H1 (cell line): ENCODE measurements at regions not wholly inside any gene's neighbourhood (a gene's known extent, or its start where the extent isn't known, plus 50 kb on each side); places are given as distances from the start of the nearest gene placed in this dataset.

Source experiments
- CTCF ChIA-PET: fragments of 300-600 bp; sonication (Branson Sonifier 250); formaldehyde crosslinking; loops from one replicate; lab custom pipeline; 2021; ENCODE audit not compliant: partially characterized antibody; lab: Charles Lee
- POLR2A ChIA-PET: fragments of 300-600 bp; sonication (Branson Sonifier 250); formaldehyde crosslinking; loops from one replicate; lab custom pipeline; 2021; ENCODE audit warnings: inconsistent platforms; ENCODE audit not compliant: partially characterized antibody; lab: Charles Lee
- DNase-seq, 2 experiments: peaks; one replicate each; pipeline versions ENCODE4 v3.0.0 to v3.0.0-alpha.2; 2010 to 2022; ENCODE audit warnings: low spot score in 2 of 2, low read depth in 1 of 2, mixed read lengths in 1 of 2
- FAIRE-seq: peaks from 2 replicates; lab custom pipeline; 2011; peaks lifted over from hg19 to GRCh38; lab: Jason Lieb, UNC
- H2AFZ ChIP-seq: 2 replicates; pipeline ENCODE4 v1.8.1; 2012; ENCODE audit warnings: low read length, inconsistent platforms
- H2AK5ac ChIP-seq: 2 replicates; pipeline ENCODE4 v1.6.1; 2013; ENCODE audit warnings: low read depth, low read length
- H2BK120ac ChIP-seq: replicated peaks from 2 replicates; pipeline ENCODE3; 2013; ENCODE audit warnings: low read depth, low read length, inconsistent platforms
- H2BK12ac ChIP-seq: 2 replicates; pipeline ENCODE4 v1.6.1; 2013; ENCODE audit warnings: low read depth, low read length
- H2BK15ac ChIP-seq: 2 replicates; pipeline ENCODE4 v1.6.1; 2013; ENCODE audit warnings: low read length
- H2BK20ac ChIP-seq: 2 replicates; pipeline ENCODE4 v1.6.1; 2013; ENCODE audit warnings: low read length
- H2BK5ac ChIP-seq: 2 replicates; pipeline ENCODE4 v1.6.1; 2013; ENCODE audit warnings: low read depth, low read length
- H3K14ac ChIP-seq: 2 replicates; pipeline ENCODE4 v1.6.1; 2013; ENCODE audit warnings: inconsistent platforms; ENCODE audit not compliant: insufficient read length
- H3K18ac ChIP-seq: 2 replicates; pipeline ENCODE4 v1.6.1; 2013; ENCODE audit warnings: low read length; ENCODE audit errors: extremely low read depth
- H3K23ac ChIP-seq: 2 replicates; pipeline ENCODE4 v1.6.1; 2013; ENCODE audit warnings: inconsistent platforms; ENCODE audit not compliant: insufficient read length
- H3K23me2 ChIP-seq: 2 replicates; pipeline ENCODE4 v1.6.1; 2013; ENCODE audit warnings: low read depth, low read length
- H3K27ac ChIP-seq: 2 replicates; pipeline ENCODE4 v1.6.1; 2011; ENCODE audit warnings: low read depth, low read length, inconsistent platforms
- H3K27me3 ChIP-seq, 4 experiments: replicated peaks in 1 of 4; 1 replicate in 1 of 4; 2 replicates in 3 of 4; pipeline versions ENCODE4 v1.6.1 to v1.8.1; 2011 to 2013; ENCODE audit warnings: low read length in 3 of 4, mild to moderate bottlenecking in 3 of 4, inconsistent platforms in 2 of 4, mixed read lengths in 2 of 4, moderate library complexity in 1 of 4; ENCODE audit not compliant: control insufficient read depth in 3 of 4, insufficient read depth in 3 of 4; ENCODE audit errors: extremely low read depth in 1 of 4
- H3K36me3 ChIP-seq, 4 experiments: 2 replicates each; pipeline versions ENCODE4 v1.6.1 to v1.8.1; 2011 to 2013; ENCODE audit warnings: mild to moderate bottlenecking in 4 of 4, low read length in 3 of 4, moderate library complexity in 2 of 4, control low read depth in 1 of 4, inconsistent platforms in 1 of 4; ENCODE audit not compliant: insufficient read depth in 4 of 4, control insufficient read depth in 2 of 4
- H3K4ac ChIP-seq: replicated peaks from 2 replicates; pipeline ENCODE3; 2013; ENCODE audit warnings: low read length, low read depth, mixed read lengths, inconsistent platforms; ENCODE audit not compliant: insufficient read length
- H3K4me1 ChIP-seq, 4 experiments: replicated peaks in 1 of 4; 1 replicate in 1 of 4; 2 replicates in 3 of 4; pipeline versions ENCODE4 v1.6.1 to v1.8.1; 2011 to 2013; ENCODE audit warnings: low read length in 3 of 4, inconsistent platforms in 2 of 4, mixed read lengths in 1 of 4; ENCODE audit not compliant: insufficient read depth in 4 of 4, control insufficient read depth in 3 of 4
- H3K4me2 ChIP-seq, 2 experiments: 2 replicates each; pipeline versions ENCODE4 v1.6.1 to v1.8.1; 2011 to 2013; ENCODE audit warnings: low read depth in 2 of 2, low read length in 2 of 2, control low read depth in 1 of 2, inconsistent platforms in 1 of 2, mild to moderate bottlenecking in 1 of 2; ENCODE audit not compliant: insufficient read depth in 1 of 2
- H3K4me3 ChIP-seq, 4 experiments: fragments of 200-600, 300-600 bp in 1 of 4; sonication (generic), shearing (Covaris generic), sonication (Bioruptor Twin) in 1 of 4; 2 replicates each; pipeline versions ENCODE4 v1.5.1 to v1.8.1; 2011 to 2016; ENCODE audit warnings: low read length in 4 of 4, low read depth in 3 of 4, control low read depth in 2 of 4, inconsistent platforms in 2 of 4, mild to moderate bottlenecking in 2 of 4, mixed read lengths in 1 of 4, moderate library complexity in 1 of 4; ENCODE audit not compliant: insufficient read depth in 2 of 4; ENCODE audit errors: extremely low read depth in 1 of 4
- H3K56ac ChIP-seq: replicated peaks from 2 replicates; pipeline ENCODE3; 2013; ENCODE audit warnings: low read depth, mild to moderate bottlenecking, mixed read lengths, low read length, inconsistent platforms; ENCODE audit not compliant: insufficient read length
- H3K79me1 ChIP-seq: 2 replicates; pipeline ENCODE4 v1.6.1; 2013; ENCODE audit warnings: low read depth, low read length, control low read depth
- H3K79me2 ChIP-seq, 2 experiments: 2 replicates each; pipeline versions ENCODE4 v1.6.1 to v1.8.1; 2012 to 2013; ENCODE audit warnings: low read length in 2 of 2, mild to moderate bottlenecking in 2 of 2, inconsistent platforms in 1 of 2; ENCODE audit not compliant: insufficient read depth in 2 of 2, control insufficient read depth in 1 of 2
- H3K9ac ChIP-seq, 4 experiments: replicated peaks in 1 of 4; 1 replicate in 1 of 4; 2 replicates in 3 of 4; pipeline versions ENCODE4 v1.6.1 to v1.8.1; 2011 to 2013; ENCODE audit warnings: low read depth in 3 of 4, low read length in 3 of 4, control low read depth in 2 of 4, mild to moderate bottlenecking in 2 of 4, moderate library complexity in 2 of 4, inconsistent platforms in 1 of 4; ENCODE audit errors: extremely low read depth in 1 of 4
- H3K9me3 ChIP-seq, 2 experiments: 2 replicates each; pipeline versions ENCODE4 v1.6.1 to v1.8.1; 2012 to 2013; ENCODE audit warnings: mild to moderate bottlenecking in 2 of 2, moderate library complexity in 2 of 2, control low read depth in 1 of 2, inconsistent platforms in 1 of 2, low read depth in 1 of 2, low read length in 1 of 2, mixed read lengths in 1 of 2; ENCODE audit not compliant: insufficient read depth in 2 of 2
- H4K20me1 ChIP-seq, 2 experiments: replicated peaks in 1 of 2; 2 replicates each; pipeline versions ENCODE3 to v1.8.1; 2011 to 2013; ENCODE audit warnings: inconsistent platforms in 2 of 2, low read length in 2 of 2, mild to moderate bottlenecking in 1 of 2; ENCODE audit not compliant: insufficient read depth in 2 of 2, control insufficient read depth in 1 of 2
- H4K5ac ChIP-seq: 2 replicates; pipeline ENCODE4 v1.6.1; 2013; ENCODE audit warnings: low read length, low read depth, mixed read lengths, inconsistent platforms; ENCODE audit not compliant: insufficient read length
- H4K8ac ChIP-seq: 2 replicates; pipeline ENCODE4 v1.8.0; 2013; ENCODE audit warnings: mild to moderate bottlenecking, moderate library complexity, low read length, inconsistent platforms; ENCODE audit not compliant: insufficient read depth; ENCODE audit errors: extremely low read depth
- H4K91ac ChIP-seq: replicated peaks from 2 replicates; pipeline ENCODE3; 2013; ENCODE audit warnings: low read length, mixed read lengths, inconsistent platforms; ENCODE audit not compliant: insufficient read length
- CHD2 ChIP-seq: IDR thresholded peaks from 2 replicates; pipeline ENCODE4 v1.6.1; 2012; ENCODE audit warnings: low read length, improper control_type of control experiment
- EP300 ChIP-seq, 2 experiments: IDR thresholded peaks; 1 replicate in 1 of 2; 2 replicates in 1 of 2; pipeline ENCODE4 v1.6.1; 2011 to 2012; ENCODE audit warnings: low read depth in 2 of 2, low read length in 2 of 2, mild to moderate bottlenecking in 2 of 2, borderline replicate concordance in 1 of 2, inconsistent platforms in 1 of 2, moderate library complexity in 1 of 2
- NRF1 ChIP-seq: IDR thresholded peaks from 2 replicates; pipeline ENCODE4 v1.6.1; 2011; ENCODE audit warnings: mild to moderate bottlenecking, low read depth, low read length, improper control_type of control experiment
- WGBS, 2 experiments: shearing (Covaris generic) in 1 of 2; methylation state at CpG; one replicate each; pipeline versions ENCODE4 v1.1.6 to v1.1.7; 2013 to 2015; ENCODE audit warnings: low lambda C conversion rate in 2 of 2, mixed read lengths in 2 of 2, inconsistent platforms in 1 of 2, low coverage in 1 of 2, missing lambda C conversion rate in 1 of 2; ENCODE audit not compliant: insufficient replicate concordance in 2 of 2, insufficient coverage in 1 of 2, insufficient read length in 1 of 2; ENCODE audit errors: extremely low coverage in 1 of 2, missing lambda C conversion rate in 1 of 2; 5-methylcytosine and 5-hydroxymethylcytosine counted together

DNA sequence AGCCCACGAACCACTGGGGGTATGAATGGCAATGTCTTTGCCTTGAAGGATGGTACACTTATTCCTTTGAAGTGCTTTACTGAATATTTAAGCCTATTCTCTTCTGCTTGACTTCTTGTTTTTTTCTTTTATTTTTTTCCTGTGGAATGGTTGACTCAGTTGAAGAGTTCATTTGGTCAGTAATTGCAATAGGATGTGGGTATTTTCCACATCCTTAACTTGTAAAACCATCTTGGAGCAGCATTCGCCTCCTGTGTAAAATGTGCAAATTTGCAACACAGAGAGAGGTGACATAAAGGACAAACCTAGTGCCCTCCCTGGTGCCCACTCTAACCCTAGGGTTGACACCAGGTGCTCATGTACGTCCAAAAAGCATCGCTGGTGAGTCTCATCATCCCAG is 347.0 kb downstream of the GATA3 start:
- no peak overlapping the region for H3K4me3 ChIP-seq
- DNase-seq (no peak), FAIRE-seq (no peak)
- no peaks in the 10 kb centered on the region for H3K79me1 ChIP-seq
- WGBS, 2 experiments, result 82% methylated on average over 4 of the region's 4 CpGs; no CpG with 5 or more reads in 1 of the 2 experiments
- no peaks in the 10 kb centered on the region for H4K20me1 ChIP-seq
- H3K4ac ChIP-seq, result no peak overlapping the region
- H3K23me2 ChIP-seq, result no peaks in the 10 kb centered on the region
- H4K8ac ChIP-seq, result no peak overlapping the region
- no peak overlapping the region for H3K56ac ChIP-seq
- H2BK20ac ChIP-seq, result no peak overlapping the region
- no peak overlapping the region for H3K27ac ChIP-seq
- TF ChIP-seq NRF1 (no peak), CHD2 (no peak), EP300 (IDR thresholded peaks at IDR 0.05; ENCODE audit: borderline replicate concordance in 1 of 2, low read depth in 2 of 2, low read length in 2 of 2) (no peak)
- H2AK5ac ChIP-seq, result no peak overlapping the region
- no peak overlapping the region for H3K9ac ChIP-seq
- H4K5ac ChIP-seq, result no peak overlapping the region
- POLR2A ChIA-PET, result interaction anchor here (0.8 kb wide), 1 partner anchor 353 kb away, joined by 3 read pairs; no protein-coding TSS in a partner anchor
- H3K14ac ChIP-seq, result no peak overlapping the region
- no peak overlapping the region for H2BK15ac ChIP-seq
- H2BK12ac ChIP-seq, result no peak overlapping the region
- no peak overlapping the region for H3K4me2 ChIP-seq
- H3K23ac ChIP-seq, result no peak overlapping the region
- no peak overlapping the region for H3K18ac ChIP-seq
- no peak overlapping the region for H2AFZ ChIP-seq
- no peak overlapping the region for H2BK120ac ChIP-seq
- CTCF ChIA-PET, result interaction anchor here (0.7 to 2.4 kb wide), 7 partner anchors 9 to 423 kb away, joined by 3 to 8 read pairs (median 3); no protein-coding TSS in a partner anchor
- H3K79me2 ChIP-seq, result no peaks in the 10 kb centered on the region
- no peaks in the 10 kb centered on the region for H3K27me3 ChIP-seq
- peaks cover 0 to 5% (median 2%) of the 10 kb centered on the region in 4 experiments; a peak in 3 of 7 replicates for H3K4me1 ChIP-seq
- no peaks in the 10 kb centered on the region for H3K36me3 ChIP-seq
- no peak overlapping the region for H4K91ac ChIP-seq
- H2BK5ac ChIP-seq, result no peak overlapping the region
- no peaks in the 10 kb centered on the region for H3K9me3 ChIP-seq
